ENCODE measurements at regions not wholly inside any gene's neighbourhood (a gene's known extent, or its start where the extent isn't known, plus 50 kb on each side); places are given as distances from the start of the nearest gene placed in this dataset.

DNA sequence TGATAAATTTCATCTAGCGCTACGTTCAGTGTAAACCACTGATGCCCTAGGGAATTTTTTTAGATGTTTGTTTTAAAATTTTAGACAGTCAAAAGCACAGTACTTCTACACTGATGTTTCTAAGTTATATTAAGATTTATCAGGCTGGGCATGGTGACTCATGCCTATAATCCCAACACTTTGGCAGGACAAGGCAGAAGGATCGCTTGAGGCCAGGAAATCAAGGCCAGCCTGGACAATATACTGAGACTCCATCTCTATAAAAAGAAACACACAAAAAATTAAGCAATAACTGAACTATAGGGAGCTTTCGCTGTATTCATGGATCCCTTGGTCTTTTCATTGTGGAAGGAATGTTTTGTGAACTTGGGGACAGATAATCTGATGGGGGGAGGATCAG, 50.6 kb upstream of the MAPRE2 start:
- TF ChIP-seq EZH2phosphoT487 (IDR thresholded peaks at IDR 0.05; ENCODE audit: borderline replicate concordance), result no peak
- TF ChIP-seq, protein P1, sequence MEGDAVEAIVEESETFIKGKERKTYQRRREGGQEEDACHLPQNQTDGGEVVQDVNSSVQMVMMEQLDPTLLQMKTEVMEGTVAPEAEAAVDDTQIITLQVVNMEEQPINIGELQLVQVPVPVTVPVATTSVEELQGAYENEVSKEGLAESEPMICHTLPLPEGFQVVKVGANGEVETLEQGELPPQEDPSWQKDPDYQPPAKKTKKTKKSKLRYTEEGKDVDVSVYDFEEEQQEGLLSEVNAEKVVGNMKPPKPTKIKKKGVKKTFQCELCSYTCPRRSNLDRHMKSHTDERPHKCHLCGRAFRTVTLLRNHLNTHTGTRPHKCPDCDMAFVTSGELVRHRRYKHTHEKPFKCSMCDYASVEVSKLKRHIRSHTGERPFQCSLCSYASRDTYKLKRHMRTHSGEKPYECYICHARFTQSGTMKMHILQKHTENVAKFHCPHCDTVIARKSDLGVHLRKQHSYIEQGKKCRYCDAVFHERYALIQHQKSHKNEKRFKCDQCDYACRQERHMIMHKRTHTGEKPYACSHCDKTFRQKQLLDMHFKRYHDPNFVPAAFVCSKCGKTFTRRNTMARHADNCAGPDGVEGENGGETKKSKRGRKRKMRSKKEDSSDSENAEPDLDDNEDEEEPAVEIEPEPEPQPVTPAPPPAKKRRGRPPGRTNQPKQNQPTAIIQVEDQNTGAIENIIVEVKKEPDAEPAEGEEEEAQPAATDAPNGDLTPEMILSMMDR (conservative IDR thresholded peaks at IDR 0.05; ENCODE audit: low read length), result no peak
- H3K9me3 ChIP-seq (ENCODE audit: insufficient read depth, low read depth, low read length), result no peaks in the 10 kb centered on the region
- H3K36me3 ChIP-seq (ENCODE audit: insufficient read depth, low read length), result no peaks in the 10 kb centered on the region
- no peaks in the 10 kb centered on the region for H3K27me3 ChIP-seq (ENCODE audit: insufficient read depth, low read length, poor library complexity, severe bottlenecking)
- H3K4me1 ChIP-seq (ENCODE audit: insufficient read depth, low read length, poor library complexity, severe bottlenecking), result peaks cover 21% of the 10 kb centered on the region
- H3K4me3 ChIP-seq (ENCODE audit: low read length, poor library complexity, severe bottlenecking), result no peak overlapping the region
- H3K79me2 ChIP-seq (ENCODE audit: insufficient read depth, low read length), result no peaks in the 10 kb centered on the region
- no peak overlapping the region for H2AFZ ChIP-seq (ENCODE audit: low read length)
- no peak overlapping the region for H3K9ac ChIP-seq (ENCODE audit: low read depth, low read length, poor library complexity, severe bottlenecking)
- no peaks in the 10 kb centered on the region for H3F3A ChIP-seq (ENCODE audit: low read depth)
- H4K20me1 ChIP-seq (ENCODE audit: insufficient read depth, low read length, poor library complexity, severe bottlenecking), result no peaks in the 10 kb centered on the region
- H3K9me2 ChIP-seq (replicated peaks; ENCODE audit: low read depth, low read length), result no peaks in the 10 kb centered on the region
- H3K4me2 ChIP-seq (ENCODE audit: low read depth, low read length, poor library complexity, severe bottlenecking), result no peak overlapping the region

DNA sequence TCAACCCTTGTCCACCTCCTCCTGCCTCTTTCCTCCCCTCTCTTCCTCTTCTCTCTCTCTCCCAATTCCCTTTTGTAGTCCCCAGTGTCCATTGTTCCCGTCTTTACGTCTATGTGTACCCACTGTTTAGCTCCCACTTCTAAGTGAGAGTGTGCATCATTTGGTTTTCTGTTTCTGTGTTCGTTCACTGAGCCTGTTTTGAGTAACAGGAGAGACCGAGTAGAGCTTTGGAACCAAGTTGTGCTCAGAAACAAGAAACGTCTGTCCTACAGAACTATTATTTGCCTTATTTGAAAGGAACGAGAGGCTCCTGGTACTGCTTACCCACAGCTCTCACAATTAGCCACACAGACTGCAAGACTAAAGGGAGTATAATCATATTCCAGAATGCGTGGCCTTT, 50.1 kb upstream of the MAPRE2 start:
- no peaks in the 10 kb centered on the region for H4K20me1 ChIP-seq (ENCODE audit: insufficient read depth, low read length, poor library complexity, severe bottlenecking)
- H3K9me3 ChIP-seq (ENCODE audit: insufficient read depth, low read depth, low read length), result no peaks in the 10 kb centered on the region
- no peak overlapping the region for H3K4me2 ChIP-seq (ENCODE audit: low read depth, low read length, poor library complexity, severe bottlenecking)
- H3K9me2 ChIP-seq (replicated peaks; ENCODE audit: low read depth, low read length), result no peaks in the 10 kb centered on the region
- TF ChIP-seq, protein P1 (conservative IDR thresholded peaks at IDR 0.05; ENCODE audit: low read length), result no peak
- no peak for TF ChIP-seq EZH2phosphoT487 (IDR thresholded peaks at IDR 0.05; ENCODE audit: borderline replicate concordance)
- no peak overlapping the region for H3K9ac ChIP-seq (ENCODE audit: low read depth, low read length, poor library complexity, severe bottlenecking)
- H3K4me1 ChIP-seq (ENCODE audit: insufficient read depth, low read length, poor library complexity, severe bottlenecking), result peaks cover 21% of the 10 kb centered on the region
- no peaks in the 10 kb centered on the region for H3F3A ChIP-seq (ENCODE audit: low read depth)
- no peaks in the 10 kb centered on the region for H3K27me3 ChIP-seq (ENCODE audit: insufficient read depth, low read length, poor library complexity, severe bottlenecking)
- no peaks in the 10 kb centered on the region for H3K79me2 ChIP-seq (ENCODE audit: insufficient read depth, low read length)
- no peak overlapping the region for H3K4me3 ChIP-seq (ENCODE audit: low read length, poor library complexity, severe bottlenecking)
- H3K36me3 ChIP-seq (ENCODE audit: insufficient read depth, low read length), result no peaks in the 10 kb centered on the region
- no peak overlapping the region for H2AFZ ChIP-seq (ENCODE audit: low read length)

Data from Loucy (cell line).